ENCODE measurements at regions not wholly inside any gene's neighbourhood (a gene's known extent, or its start where the extent isn't known, plus 50 kb on each side); places are given as distances from the start of the nearest gene placed in this dataset.

DNA sequence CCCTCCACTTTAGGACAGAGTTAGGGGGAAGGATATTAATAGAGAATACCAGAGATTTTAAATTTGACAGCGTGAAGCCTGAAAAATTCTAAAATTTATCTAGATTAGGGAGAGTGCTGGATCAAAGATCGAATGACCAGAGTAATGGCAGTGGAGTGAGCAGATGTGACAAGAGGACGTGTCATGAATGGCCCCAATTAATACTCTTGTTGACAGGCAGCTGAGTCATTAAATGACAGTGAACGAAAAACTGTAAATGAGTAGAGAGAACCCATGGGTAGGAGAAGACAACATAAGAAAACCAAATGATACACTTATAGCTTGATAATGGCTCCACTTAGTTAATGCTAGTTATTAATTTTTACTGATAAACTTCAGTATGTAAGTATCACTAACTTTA, 73.9 kb upstream of the PLEKHA5 start:
- TF ChIP-seq POLR2A (IDR thresholded peaks at IDR 0.05): no peak
- TF ChIP-seq, protein P1, sequence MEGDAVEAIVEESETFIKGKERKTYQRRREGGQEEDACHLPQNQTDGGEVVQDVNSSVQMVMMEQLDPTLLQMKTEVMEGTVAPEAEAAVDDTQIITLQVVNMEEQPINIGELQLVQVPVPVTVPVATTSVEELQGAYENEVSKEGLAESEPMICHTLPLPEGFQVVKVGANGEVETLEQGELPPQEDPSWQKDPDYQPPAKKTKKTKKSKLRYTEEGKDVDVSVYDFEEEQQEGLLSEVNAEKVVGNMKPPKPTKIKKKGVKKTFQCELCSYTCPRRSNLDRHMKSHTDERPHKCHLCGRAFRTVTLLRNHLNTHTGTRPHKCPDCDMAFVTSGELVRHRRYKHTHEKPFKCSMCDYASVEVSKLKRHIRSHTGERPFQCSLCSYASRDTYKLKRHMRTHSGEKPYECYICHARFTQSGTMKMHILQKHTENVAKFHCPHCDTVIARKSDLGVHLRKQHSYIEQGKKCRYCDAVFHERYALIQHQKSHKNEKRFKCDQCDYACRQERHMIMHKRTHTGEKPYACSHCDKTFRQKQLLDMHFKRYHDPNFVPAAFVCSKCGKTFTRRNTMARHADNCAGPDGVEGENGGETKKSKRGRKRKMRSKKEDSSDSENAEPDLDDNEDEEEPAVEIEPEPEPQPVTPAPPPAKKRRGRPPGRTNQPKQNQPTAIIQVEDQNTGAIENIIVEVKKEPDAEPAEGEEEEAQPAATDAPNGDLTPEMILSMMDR (IDR thresholded peaks at IDR 0.05): no peak
